ENCODE measurements at regions not wholly inside any gene's neighbourhood (a gene's known extent, or its start where the extent isn't known, plus 50 kb on each side); places are given as distances from the start of the nearest gene placed in this dataset.

- TF ChIP-seq CTCF (IDR thresholded peaks at IDR 0.05; ENCODE audit: low read depth, low read length, poor library complexity, severe bottlenecking) = no peak
- no peak for TF ChIP-seq EZH2phosphoT487 (IDR thresholded peaks at IDR 0.05; ENCODE audit: borderline replicate concordance, low read length)
Observed at GRCh38 chr2:128986867-128987268, 668.2 kb upstream of the HS6ST1 start.

Data from DOHH2 (cell line).